KG1 (cell line): ENCODE measurements at regions not wholly inside any gene's neighbourhood (a gene's known extent, or its start where the extent isn't known, plus 50 kb on each side); places are given as distances from the start of the nearest gene placed in this dataset.

Experiments
- DNase-seq: peaks from one replicate; lab custom pipeline; 2025; lab: John Stamatoyannopoulos, UW

GRCh38 chr20:4303136-4303535, 54.0 kb upstream of the ADRA1D start:
- no peak for DNase-seq

GRCh38 chr20:4300921-4301320, 51.8 kb upstream of the ADRA1D start:
- no peak for DNase-seq

- no peak for DNase-seq
Measured at GRCh38 chr20:4300401-4300800, 51.3 kb upstream of the ADRA1D start.

- DNase-seq, result no peak
Measured at GRCh38 chr20:4299773-4300172, 50.7 kb upstream of the ADRA1D start.

GRCh38 chr20:4299216-4299615, 50.1 kb upstream of the ADRA1D start:
- DNase-seq, result no peak
